ENCODE measurements at regions not wholly inside any gene's neighbourhood (a gene's known extent, or its start where the extent isn't known, plus 50 kb on each side); places are given as distances from the start of the nearest gene placed in this dataset.

DNA sequence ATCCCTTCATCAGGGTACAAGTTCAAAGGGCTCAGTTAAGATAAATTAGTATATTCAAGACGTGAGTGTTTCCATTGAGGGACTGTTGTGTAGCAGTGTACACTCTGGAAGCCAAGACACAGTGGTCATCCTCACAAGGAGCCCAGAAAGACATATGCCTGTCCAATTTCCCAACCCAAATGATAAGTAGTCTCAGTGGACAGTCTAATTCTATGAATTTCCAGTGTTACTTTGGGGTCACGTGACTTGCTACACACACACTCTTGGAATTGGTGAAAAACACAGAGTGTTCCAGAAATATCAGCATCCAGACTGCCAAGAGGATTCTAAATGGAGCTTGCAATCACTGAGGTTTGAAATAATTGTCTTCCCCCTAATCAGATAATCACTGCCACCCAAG lies 365.1 kb downstream of the WDR11 start:
- no peak overlapping the region for H3K4me2 ChIP-seq
- no peaks in the 10 kb centered on the region; the same call in 1 of the 2 replicates for H3K9me3 ChIP-seq
- H3K9me2 ChIP-seq, result no peaks in the 10 kb centered on the region
- WGBS (ENCODE audit: low lambda C conversion rate), result 8% methylated on average over 2 of the region's 2 CpGs
- ChIA-PET CTCF (no interaction called here), POLR2A (no interaction called here)
- H2AFZ ChIP-seq (ENCODE audit: low read depth), result no peak overlapping the region
- H3K27ac ChIP-seq (ENCODE audit: low read depth in 2 of 2, low read length in 1 of 2), result no peak overlapping the region
- no peaks in the 10 kb centered on the region for H4K20me1 ChIP-seq (ENCODE audit: insufficient read depth)
- H3K36me3 ChIP-seq (replicated peaks in 1 of 2; ENCODE audit: control insufficient read depth in 1 of 2, insufficient read depth in 2 of 2, low read length in 1 of 2), result no peaks in the 10 kb centered on the region
- no peak overlapping the region for H3K4me3 ChIP-seq (ENCODE audit: low read depth in 2 of 2, low read length in 1 of 2)
- peaks cover 0 to 7% of the 10 kb centered on the region in 2 experiments; a peak in 1 of 4 replicates for H3K4me1 ChIP-seq (ENCODE audit: control insufficient read depth in 1 of 2, insufficient read depth in 2 of 2, low read depth in 1 of 2, low read length in 1 of 2)
- H3F3A ChIP-seq (replicated peaks; ENCODE audit: insufficient read depth), result no peaks in the 10 kb centered on the region
- no peak for DNase-seq
- TF ChIP-seq POLR2AphosphoS5 (IDR thresholded peaks at IDR 0.05; ENCODE audit: low read depth, low read length) (no peak), NRF1 (IDR thresholded peaks at IDR 0.05; ENCODE audit: low read depth, low read length) (no peak), EZH2phosphoT487 (IDR thresholded peaks at IDR 0.05; ENCODE audit: borderline replicate concordance, low read depth) (no peak), FOXJ3 (CRISPR knock-in tag; IDR thresholded peaks at IDR 0.05) (no peak), FOXM1 (IDR thresholded peaks at IDR 0.05; ENCODE audit: low read depth) (no peak), YY1 (IDR thresholded peaks at IDR 0.05; ENCODE audit: low read depth) (no peak), TCF12 (IDR thresholded peaks at IDR 0.05) (no peak), JUND (IDR thresholded peaks at IDR 0.05) (no peak), TAF1 (IDR thresholded peaks at IDR 0.05; ENCODE audit: borderline replicate concordance, low read depth, low read length) (no peak), FOSL2 (IDR thresholded peaks at IDR 0.05; ENCODE audit: borderline replicate concordance, low read depth) (no peak), MEF2A (IDR thresholded peaks at IDR 0.05; ENCODE audit: borderline replicate concordance, low read depth) (no peak), TEAD4 (IDR thresholded peaks at IDR 0.05; ENCODE audit: borderline replicate concordance, insufficient read depth) (no peak), GABPA (IDR thresholded peaks at IDR 0.05; ENCODE audit: low read depth) (no peak), GATA2 (CRISPR knock-in tag; IDR thresholded peaks at IDR 0.05) (no peak)
- no peaks in the 10 kb centered on the region for H3K27me3 ChIP-seq (ENCODE audit: insufficient read depth)
- no peak overlapping the region for H3K9ac ChIP-seq
- no peaks in the 10 kb centered on the region for H3K79me2 ChIP-seq (ENCODE audit: insufficient read depth)

DNA sequence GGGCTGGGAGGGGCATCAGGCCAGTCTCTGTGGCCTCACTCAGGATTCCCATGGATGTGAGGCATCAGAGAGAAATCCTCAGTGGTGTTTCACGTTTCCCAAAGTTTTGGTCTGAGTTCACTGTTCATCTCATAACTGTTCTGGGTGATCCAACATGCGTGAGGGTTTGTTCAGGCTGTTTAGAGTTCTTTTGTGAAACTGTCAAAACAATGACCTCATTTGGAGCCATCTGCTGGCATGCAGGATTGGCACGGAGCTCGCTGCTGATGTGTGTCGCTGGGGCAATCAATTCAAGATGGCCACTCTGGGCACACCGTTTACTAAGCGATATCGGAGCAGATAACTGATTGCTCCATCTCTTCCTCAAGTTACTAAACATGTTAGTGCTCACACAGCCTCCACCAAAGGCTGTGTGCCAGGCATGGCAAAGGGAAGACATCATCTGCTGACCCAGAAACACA lies 365.6 kb downstream of the WDR11 start:
- Histone ChIP-seq H3K9me2 (no peaks in the 10 kb centered on the region), H3K36me3 (replicated peaks in 1 of 2; ENCODE audit: control insufficient read depth in 1 of 2, insufficient read depth in 2 of 2, low read length in 1 of 2) (no peaks in the 10 kb centered on the region), H3K27me3 (ENCODE audit: insufficient read depth) (no peaks in the 10 kb centered on the region), H3K4me3 (ENCODE audit: low read depth in 2 of 2, low read length in 1 of 2) (no peak overlapping the region), H3K4me1 (ENCODE audit: control insufficient read depth in 1 of 2, insufficient read depth in 2 of 2, low read depth in 1 of 2, low read length in 1 of 2) (peaks cover 0 to 7% of the 10 kb centered on the region in 2 experiments; a peak in 1 of 4 replicates), H3K27ac (ENCODE audit: low read depth in 2 of 2, low read length in 1 of 2) (no peak overlapping the region; a peak in 1 of 4 replicates), H3K9ac (no peak overlapping the region), H3K9me3 (peaks cover 3% of the 10 kb centered on the region; the same call in 1 of the 2 replicates), H3K79me2 (ENCODE audit: insufficient read depth) (no peaks in the 10 kb centered on the region), H3F3A (replicated peaks; ENCODE audit: insufficient read depth) (no peaks in the 10 kb centered on the region), H4K20me1 (ENCODE audit: insufficient read depth) (no peaks in the 10 kb centered on the region), H3K4me2 (no peak overlapping the region), H2AFZ (ENCODE audit: low read depth) (no peak overlapping the region)
- TF ChIP-seq FOXJ3 (CRISPR knock-in tag; IDR thresholded peaks at IDR 0.05) (no peak), NRF1 (IDR thresholded peaks at IDR 0.05; ENCODE audit: low read depth, low read length) (no peak), RXRA (IDR thresholded peaks at IDR 0.05; ENCODE audit: borderline replicate concordance, low read depth) (no peak), YY1 (IDR thresholded peaks at IDR 0.05; ENCODE audit: low read depth) (no peak), SIN3A (IDR thresholded peaks at IDR 0.05; ENCODE audit: borderline replicate concordance, low read depth, low read length) (no peak), NFIC (IDR thresholded peaks at IDR 0.05; ENCODE audit: borderline replicate concordance) (no peak), ELF1 (IDR thresholded peaks at IDR 0.05) (no peak), POLR2AphosphoS5 (IDR thresholded peaks at IDR 0.05; ENCODE audit: low read depth, low read length) (no peak), FOSL2 (IDR thresholded peaks at IDR 0.05; ENCODE audit: borderline replicate concordance, low read depth) (no peak), JUND (IDR thresholded peaks at IDR 0.05) (no peak), GATA2 (CRISPR knock-in tag; IDR thresholded peaks at IDR 0.05) (no peak), EP300 (IDR thresholded peaks at IDR 0.05; ENCODE audit: borderline replicate concordance in 1 of 2, low read depth in 1 of 2, low read length in 1 of 2) (no peak), TAF1 (IDR thresholded peaks at IDR 0.05; ENCODE audit: borderline replicate concordance, low read depth, low read length) (no peak)
- TF ChIP-seq, protein P1, sequence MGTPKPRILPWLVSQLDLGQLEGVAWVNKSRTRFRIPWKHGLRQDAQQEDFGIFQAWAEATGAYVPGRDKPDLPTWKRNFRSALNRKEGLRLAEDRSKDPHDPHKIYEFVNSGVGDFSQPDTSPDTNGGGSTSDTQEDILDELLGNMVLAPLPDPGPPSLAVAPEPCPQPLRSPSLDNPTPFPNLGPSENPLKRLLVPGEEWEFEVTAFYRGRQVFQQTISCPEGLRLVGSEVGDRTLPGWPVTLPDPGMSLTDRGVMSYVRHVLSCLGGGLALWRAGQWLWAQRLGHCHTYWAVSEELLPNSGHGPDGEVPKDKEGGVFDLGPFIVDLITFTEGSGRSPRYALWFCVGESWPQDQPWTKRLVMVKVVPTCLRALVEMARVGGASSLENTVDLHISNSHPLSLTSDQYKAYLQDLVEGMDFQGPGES (IDR thresholded peaks at IDR 0.05; ENCODE audit: low read depth, low read length), result no peak
- TF ChIP-seq, protein P2, sequence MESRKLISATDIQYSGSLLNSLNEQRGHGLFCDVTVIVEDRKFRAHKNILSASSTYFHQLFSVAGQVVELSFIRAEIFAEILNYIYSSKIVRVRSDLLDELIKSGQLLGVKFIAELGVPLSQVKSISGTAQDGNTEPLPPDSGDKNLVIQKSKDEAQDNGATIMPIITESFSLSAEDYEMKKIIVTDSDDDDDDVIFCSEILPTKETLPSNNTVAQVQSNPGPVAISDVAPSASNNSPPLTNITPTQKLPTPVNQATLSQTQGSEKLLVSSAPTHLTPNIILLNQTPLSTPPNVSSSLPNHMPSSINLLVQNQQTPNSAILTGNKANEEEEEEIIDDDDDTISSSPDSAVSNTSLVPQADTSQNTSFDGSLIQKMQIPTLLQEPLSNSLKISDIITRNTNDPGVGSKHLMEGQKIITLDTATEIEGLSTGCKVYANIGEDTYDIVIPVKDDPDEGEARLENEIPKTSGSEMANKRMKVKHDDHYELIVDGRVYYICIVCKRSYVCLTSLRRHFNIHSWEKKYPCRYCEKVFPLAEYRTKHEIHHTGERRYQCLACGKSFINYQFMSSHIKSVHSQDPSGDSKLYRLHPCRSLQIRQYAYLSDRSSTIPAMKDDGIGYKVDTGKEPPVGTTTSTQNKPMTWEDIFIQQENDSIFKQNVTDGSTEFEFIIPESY (IDR thresholded peaks at IDR 0.05; ENCODE audit: borderline replicate concordance, low read depth), result no peak
- POLR2A ChIA-PET, result no interaction called here
- CTCF ChIA-PET, result no interaction called here
- 12% methylated on average over 8 of the region's 8 CpGs for WGBS (ENCODE audit: low lambda C conversion rate)
- DNase-seq, result peak; percentile 19

All from SK-N-SH (cell line).